HG03045 (cell line): ENCODE measurements at regions not wholly inside any gene's neighbourhood (a gene's known extent, or its start where the extent isn't known, plus 50 kb on each side); places are given as distances from the start of the nearest gene placed in this dataset.
"Not testable (repeated sequence)": the region's sequence is repeated elsewhere in the genome, so short reads cannot be mapped to it uniquely, and the experiment has no call there.

Experiments
- ATAC-seq: cut with Tn5 transposase; IDR thresholded peaks from one replicate; pipeline ENCODE4 v1.9.1; 2021; ENCODE audit warnings: mild to moderate bottlenecking, moderate library complexity; ENCODE audit not compliant: unreplicated experiment

- ATAC-seq = no peak
Observed at GRCh38 chr7:114182837-114183236, 231.8 kb upstream of the FOXP2 start.

DNA sequence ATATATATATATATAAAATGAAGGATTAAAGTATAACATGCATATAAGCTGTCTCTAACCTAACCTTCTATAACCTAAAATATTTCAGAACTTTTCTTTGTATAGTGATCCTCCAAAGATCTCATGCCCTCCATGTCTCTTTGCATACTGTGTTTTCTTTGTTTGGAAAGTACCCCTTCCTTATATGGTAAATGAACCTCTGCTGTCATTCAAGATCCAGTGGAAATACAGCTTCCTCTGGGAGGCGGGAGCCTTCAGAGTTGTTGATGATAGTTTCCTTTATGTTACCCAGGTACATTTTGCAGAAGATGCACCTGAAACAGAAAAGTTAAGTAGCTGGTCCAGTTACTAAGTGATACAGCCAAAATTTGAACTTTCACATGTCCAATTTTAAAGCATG is 233.3 kb upstream of the FOXP2 start:
- no peak for ATAC-seq

DNA sequence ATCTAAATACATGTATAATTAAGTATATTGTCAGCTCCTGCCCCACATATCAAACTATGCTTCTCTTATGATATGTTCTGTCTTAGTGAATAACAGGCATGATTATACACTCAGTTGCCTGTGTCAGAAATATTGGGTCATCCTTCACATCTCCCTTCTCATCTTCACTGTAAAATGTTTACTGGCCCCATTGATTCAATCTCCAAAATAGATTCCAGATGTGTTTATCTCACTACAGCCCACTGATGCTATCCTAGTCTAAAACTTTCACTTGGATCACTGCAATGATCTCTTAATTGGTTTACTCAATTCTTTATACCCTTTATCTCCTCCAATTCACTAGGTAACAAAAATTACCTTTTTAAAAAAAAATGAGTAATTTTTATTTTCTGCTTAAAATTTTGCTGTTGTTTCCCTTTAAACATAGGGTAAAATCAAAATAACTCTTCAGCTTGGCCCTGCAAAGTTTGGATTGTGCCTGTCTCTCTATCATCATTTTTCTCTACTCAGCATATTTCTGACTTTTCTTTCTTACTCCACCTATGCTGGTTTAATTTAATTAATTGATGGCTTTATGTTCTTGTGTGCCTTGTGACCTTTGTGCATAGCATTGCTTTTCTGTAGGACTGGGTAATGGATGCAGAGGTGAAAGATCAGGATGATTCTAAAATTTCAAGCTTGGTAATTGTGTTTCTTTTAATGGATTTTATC is 233.9 kb upstream of the FOXP2 start:
- ATAC-seq = no peak

- no peak for ATAC-seq
Observed at GRCh38 chr7:114175125-114175524, 239.5 kb upstream of the FOXP2 start.

GRCh38 chr7:114173170-114173890 is 241.3 kb upstream of the FOXP2 start:
- no peak for ATAC-seq

DNA sequence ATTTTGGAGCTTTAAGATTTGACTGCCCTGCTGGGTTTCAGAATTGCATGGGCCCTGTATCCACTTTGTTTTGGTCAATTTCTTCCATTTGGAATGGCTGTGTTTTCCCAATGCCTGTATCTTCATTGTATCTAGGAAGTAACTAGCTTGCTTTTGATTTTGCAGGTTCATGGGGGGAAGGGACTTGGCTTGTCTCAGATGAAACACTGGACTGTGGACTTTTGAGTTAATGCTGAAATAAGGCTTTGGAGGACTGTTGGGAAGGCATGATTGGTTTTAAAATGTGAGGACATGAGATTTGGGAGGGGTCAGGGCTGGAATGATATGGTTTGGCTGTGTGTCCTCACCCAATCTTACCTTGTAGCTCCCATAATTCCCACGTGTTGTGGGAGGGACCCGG is 245.2 kb upstream of the FOXP2 start:
- not testable (repeated sequence) for ATAC-seq

DNA sequence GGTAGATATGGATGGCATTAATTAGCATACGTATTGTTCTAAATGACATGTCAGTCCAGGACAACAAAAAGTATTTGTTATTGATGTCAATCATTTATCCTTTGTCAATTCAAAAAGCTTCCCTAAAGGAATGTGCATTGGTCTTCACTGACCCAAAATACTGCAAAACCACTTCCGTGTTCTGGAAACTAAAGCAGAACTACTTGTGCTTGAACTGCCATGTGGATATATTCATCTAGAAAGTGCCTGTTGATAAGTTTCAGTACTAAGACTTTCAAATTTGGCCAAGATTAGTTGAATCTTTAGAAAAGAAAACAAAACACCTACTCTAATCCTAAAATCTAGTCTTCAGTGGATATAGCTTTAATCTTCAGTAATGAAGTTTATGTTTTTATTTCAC is 242.1 kb upstream of the PPP1R3A start:
- ATAC-seq = no peak

DNA sequence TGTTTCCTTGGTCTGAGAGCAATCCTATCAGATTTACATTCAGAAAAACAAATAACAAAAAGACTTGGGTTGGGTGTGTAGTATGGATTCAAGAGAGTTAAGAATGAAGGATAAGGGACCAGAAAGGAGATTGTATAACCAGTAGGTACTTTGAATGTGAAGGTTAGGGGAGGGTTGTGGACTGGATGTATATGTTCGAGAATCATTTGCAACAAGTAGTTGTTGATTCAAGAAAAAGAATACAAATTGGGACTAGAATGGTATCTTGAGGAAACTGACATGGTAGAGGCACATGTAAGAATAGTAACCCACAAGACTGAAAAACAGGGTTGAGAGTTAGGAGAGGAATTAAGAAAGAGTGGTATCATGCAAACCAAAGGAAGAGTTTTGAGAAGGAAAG is 240.0 kb upstream of the PPP1R3A start:
- ATAC-seq = no peak

- ATAC-seq = no peak
Observed at GRCh38 chr7:114158275-114158674, 239.5 kb upstream of the PPP1R3A start.

- ATAC-seq = no peak
Observed at GRCh38 chr7:114156178-114156577, 237.4 kb upstream of the PPP1R3A start.

GRCh38 chr7:114155116-114156110 is 236.6 kb upstream of the PPP1R3A start:
- no peak for ATAC-seq

DNA sequence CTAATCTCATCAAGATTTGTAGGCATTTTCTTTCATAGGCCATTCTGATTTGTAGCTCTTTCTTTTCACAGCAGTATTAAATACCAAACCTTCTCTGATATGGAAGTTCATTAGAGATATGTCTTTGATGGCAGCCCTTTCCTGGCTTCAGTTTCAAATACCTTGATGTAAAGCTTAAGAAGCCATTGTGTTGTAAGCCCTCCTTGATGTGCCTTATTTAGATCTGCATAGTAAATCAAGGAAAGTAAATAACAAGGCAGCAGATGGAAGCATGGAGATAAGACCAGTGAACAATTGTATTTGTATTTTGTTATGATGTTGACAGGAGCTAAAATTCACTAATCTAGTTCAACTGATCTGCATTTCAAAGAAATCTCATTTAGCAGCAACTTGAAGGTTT is 234.9 kb upstream of the PPP1R3A start:
- no peak for ATAC-seq

DNA sequence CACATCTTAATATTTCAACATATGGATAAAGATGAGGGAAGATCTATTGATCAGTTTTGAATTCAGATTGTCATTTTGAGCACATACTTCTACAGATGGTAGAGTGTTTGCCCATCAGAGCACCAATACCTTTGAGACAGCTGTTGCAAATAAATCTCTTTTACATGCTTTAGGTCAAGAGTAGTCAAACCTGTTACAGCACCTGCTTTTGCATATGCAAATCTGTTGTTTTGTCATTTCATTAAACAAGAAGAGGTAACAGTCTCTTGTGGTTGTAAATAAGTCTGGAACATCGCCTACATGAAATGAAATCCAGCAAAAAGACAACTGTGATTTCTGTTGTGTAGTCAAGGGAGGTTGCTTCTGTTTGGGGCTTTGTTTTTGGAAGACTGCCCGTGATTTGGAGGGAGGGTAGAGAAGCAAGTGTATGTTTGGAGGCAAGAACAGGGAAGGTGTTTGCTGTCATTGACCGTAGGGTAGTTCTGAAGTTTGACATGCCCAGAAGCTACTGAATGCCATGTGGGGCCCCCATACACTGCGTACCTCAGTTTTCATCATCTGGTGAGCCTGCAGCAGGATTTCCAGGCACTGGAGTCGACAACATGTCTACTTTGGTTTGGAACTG is 233.6 kb upstream of the PPP1R3A start:
- ATAC-seq = no peak

DNA sequence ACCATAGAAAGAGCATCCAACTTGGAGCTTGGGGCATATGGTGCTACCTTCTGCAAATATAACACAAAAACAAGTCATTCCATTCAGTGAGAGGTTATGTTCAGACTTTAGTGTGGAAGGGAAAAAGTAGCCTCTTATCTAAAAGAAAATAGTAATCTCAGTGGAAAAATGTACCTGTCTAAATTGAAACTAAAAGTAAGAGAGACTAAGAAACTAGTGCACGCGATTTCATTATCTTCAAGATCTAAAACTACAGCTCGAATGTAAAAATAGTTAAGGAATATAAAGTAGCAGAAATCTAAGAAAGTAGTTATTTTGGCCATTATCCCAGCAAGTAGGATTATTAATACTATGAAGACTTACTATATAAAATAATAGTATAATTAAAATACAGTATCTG is 233.0 kb upstream of the PPP1R3A start:
- no peak for ATAC-seq

DNA sequence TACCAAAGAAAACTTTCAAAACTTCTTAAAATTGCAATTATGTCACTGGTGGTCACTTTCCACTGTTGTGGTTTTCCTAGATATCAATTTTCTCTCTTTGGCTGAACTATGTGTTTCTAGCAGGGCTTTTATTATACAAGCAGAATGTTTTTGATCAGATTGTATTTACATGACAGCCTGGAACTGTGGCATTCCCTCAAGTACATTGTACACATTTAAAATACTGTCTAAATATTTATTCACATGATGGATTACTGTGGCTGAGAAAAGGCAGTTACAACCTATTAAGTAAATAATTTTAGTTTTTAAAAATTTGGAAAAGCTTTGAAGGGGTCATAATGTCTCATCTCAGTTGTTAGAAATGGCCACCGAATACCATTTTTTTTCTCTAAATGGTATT is 231.9 kb upstream of the PPP1R3A start:
- no peak for ATAC-seq

DNA sequence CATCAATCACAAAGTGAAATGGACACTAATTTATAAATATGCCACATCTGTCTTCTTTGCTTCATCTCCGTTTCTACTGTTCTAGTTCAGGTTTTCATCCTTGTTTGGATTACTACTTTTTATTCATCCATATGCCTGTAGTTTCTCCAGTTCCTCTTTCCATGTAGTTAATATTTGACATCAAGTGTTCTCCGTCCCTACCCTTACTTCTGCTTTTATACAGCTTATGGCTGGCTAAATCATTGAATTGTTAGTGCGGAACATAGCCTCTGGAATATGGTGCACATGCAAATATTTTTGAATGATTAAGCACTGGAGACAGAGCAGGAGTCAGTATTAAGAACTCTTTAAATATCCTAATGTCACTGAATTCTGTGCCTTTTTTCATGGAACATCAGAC is 230.0 kb upstream of the PPP1R3A start:
- ATAC-seq = no peak

DNA sequence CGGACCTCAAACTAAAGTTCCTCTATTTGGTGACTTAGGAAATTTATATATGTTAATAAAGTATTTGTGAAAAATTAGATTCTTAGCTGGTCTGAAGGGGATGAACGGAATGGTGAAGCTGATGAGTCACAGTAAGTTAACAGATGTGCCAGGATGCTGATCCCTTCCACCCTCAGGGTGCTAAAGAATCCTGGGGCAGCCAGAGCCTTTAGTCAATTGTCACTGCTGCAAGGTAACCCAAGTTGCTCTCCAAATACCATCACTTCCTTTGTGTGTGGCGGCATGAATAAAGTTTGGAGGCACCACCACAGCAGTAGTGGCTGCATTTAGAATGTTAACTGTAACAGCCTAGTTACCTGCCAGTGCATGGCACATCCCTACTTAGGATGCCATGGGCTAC is 222.6 kb upstream of the PPP1R3A start:
- ATAC-seq = no peak

- no peak for ATAC-seq
Observed at GRCh38 chr7:114140561-114140960, 221.8 kb upstream of the PPP1R3A start.

GRCh38 chr7:114139690-114140089 is 220.9 kb upstream of the PPP1R3A start:
- ATAC-seq = not testable (repeated sequence)

- ATAC-seq = no peak
Observed at GRCh38 chr7:114138587-114138986, 219.8 kb upstream of the PPP1R3A start.

DNA sequence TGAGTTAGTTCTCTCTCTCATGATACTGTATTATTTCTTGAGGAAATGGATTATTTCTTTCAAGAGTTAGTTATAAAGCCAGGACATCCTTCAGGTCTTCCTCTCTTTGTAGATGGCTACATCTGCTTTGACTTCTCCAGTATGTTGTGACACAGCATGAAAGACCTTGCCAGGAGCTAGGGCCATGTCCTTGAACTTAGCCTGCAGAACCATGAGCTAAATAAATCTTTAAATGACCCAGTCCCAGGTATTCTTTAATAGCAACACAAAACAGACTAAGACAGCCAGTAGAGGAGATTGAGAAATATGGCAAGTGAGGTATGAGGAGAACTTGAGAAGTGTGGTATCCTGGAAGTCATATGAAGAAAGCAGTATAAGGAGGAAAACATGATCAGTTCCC is 214.9 kb upstream of the PPP1R3A start:
- no peak for ATAC-seq
